ENCODE measurements at regions not wholly inside any gene's neighbourhood (a gene's known extent, or its start where the extent isn't known, plus 50 kb on each side); places are given as distances from the start of the nearest gene placed in this dataset.
"Not testable (repeated sequence)": the region's sequence is repeated elsewhere in the genome, so short reads cannot be mapped to it uniquely, and the experiment has no call there.

- not testable (repeated sequence) for TF ChIP-seq GATA2 (IDR thresholded peaks at IDR 0.05; ENCODE audit: insufficient read depth, insufficient read length, low read depth, low read length); EZH2 (IDR thresholded peaks at IDR 0.05; ENCODE audit: borderline replicate concordance, low read depth, low read length, severe bottlenecking); MAX (IDR thresholded peaks at IDR 0.05; ENCODE audit: insufficient read depth, insufficient read length); CTCF (IDR thresholded peaks at IDR 0.05; ENCODE audit: extremely low read depth in 1 of 2, insufficient read depth in 1 of 2, low read depth in 1 of 2, low read length in 2 of 2)
Observed at GRCh38 chr2:91659189-91659916, 2967.9 kb downstream of the RPIA start.

All from endothelial cell of umbilical vein (primary cell).